ENCODE measurements at regions not wholly inside any gene's neighbourhood (a gene's known extent, or its start where the extent isn't known, plus 50 kb on each side); places are given as distances from the start of the nearest gene placed in this dataset.

- no peak for DNase-seq
- Mint-ChIP-seq H3K4me1 (no peaks in the 10 kb centered on the region), H3K27ac (no peak overlapping the region), H3K36me3 (ENCODE audit: low read depth) (no peaks in the 10 kb centered on the region), H3K9me3 (no peaks in the 10 kb centered on the region), H3K4me3 (no peak overlapping the region), H3K27me3 (no peaks in the 10 kb centered on the region)
- POLR2A ChIA-PET: no interaction called here
- ATAC-seq (ENCODE audit: low read depth): no peak
- intact Hi-C loops (cut with micrococcal nuclease): no loop called here
- CTCF ChIA-PET: no interaction called here
- no peak for TF ChIP-seq CTCF (IDR thresholded peaks at IDR 0.05)
Observed at GRCh38 chr1:81577004-81577697, 223.6 kb upstream of the ADGRL2 start.

GRCh38 chr1:81574408-81574807 is 226.3 kb upstream of the ADGRL2 start:
- no peaks in the 10 kb centered on the region for H3K4me1 Mint-ChIP-seq
- no peaks in the 10 kb centered on the region for H3K9me3 Mint-ChIP-seq
- TF ChIP-seq CTCF (IDR thresholded peaks at IDR 0.05): no peak
- POLR2A ChIA-PET: no interaction called here
- intact Hi-C loops (cut with micrococcal nuclease): no loop called here
- no peak overlapping the region for H3K4me3 Mint-ChIP-seq
- H3K27me3 Mint-ChIP-seq: no peaks in the 10 kb centered on the region
- no peak overlapping the region for H3K27ac Mint-ChIP-seq
- DNase-seq (no peak), ATAC-seq (ENCODE audit: low read depth) (no peak)
- CTCF ChIA-PET: no interaction called here
- no peaks in the 10 kb centered on the region for H3K36me3 Mint-ChIP-seq (ENCODE audit: low read depth)

- intact Hi-C loops (cut with micrococcal nuclease): no loop called here
- Mint-ChIP-seq H3K36me3 (ENCODE audit: low read depth) (no peaks in the 10 kb centered on the region), H3K27ac (no peak overlapping the region), H3K27me3 (no peaks in the 10 kb centered on the region), H3K9me3 (no peaks in the 10 kb centered on the region), H3K4me3 (no peak overlapping the region), H3K4me1 (no peaks in the 10 kb centered on the region)
- ChIA-PET POLR2A (no interaction called here), CTCF (no interaction called here)
- DNase-seq (no peak), ATAC-seq (ENCODE audit: low read depth) (no peak)
- TF ChIP-seq CTCF (IDR thresholded peaks at IDR 0.05): no peak
Observed at GRCh38 chr1:81573458-81573857, 227.3 kb upstream of the ADGRL2 start.

GRCh38 chr1:81571946-81572345 is 228.8 kb upstream of the ADGRL2 start:
- H3K4me1 Mint-ChIP-seq: no peaks in the 10 kb centered on the region
- intact Hi-C loops (cut with micrococcal nuclease): no loop called here
- TF ChIP-seq CTCF (IDR thresholded peaks at IDR 0.05): no peak
- no peak overlapping the region for H3K27ac Mint-ChIP-seq
- DNase-seq: no peak
- no peak overlapping the region for H3K4me3 Mint-ChIP-seq
- ChIA-PET CTCF (no interaction called here), POLR2A (no interaction called here)
- no peaks in the 10 kb centered on the region for H3K27me3 Mint-ChIP-seq
- H3K9me3 Mint-ChIP-seq: no peaks in the 10 kb centered on the region
- no peak for ATAC-seq (ENCODE audit: low read depth)
- no peaks in the 10 kb centered on the region for H3K36me3 Mint-ChIP-seq (ENCODE audit: low read depth)

- POLR2A ChIA-PET: no interaction called here
- Mint-ChIP-seq H3K4me1 (no peaks in the 10 kb centered on the region), H3K27me3 (no peaks in the 10 kb centered on the region), H3K27ac (no peak overlapping the region), H3K9me3 (no peaks in the 10 kb centered on the region), H3K4me3 (no peak overlapping the region), H3K36me3 (ENCODE audit: low read depth) (no peaks in the 10 kb centered on the region)
- CTCF ChIA-PET: no interaction called here
- intact Hi-C loops (cut with micrococcal nuclease): no loop called here
- TF ChIP-seq CTCF (IDR thresholded peaks at IDR 0.05): no peak
- ATAC-seq (ENCODE audit: low read depth): no peak
- DNase-seq: no peak
Observed at GRCh38 chr1:81569761-81570160, 231.0 kb upstream of the ADGRL2 start.
